ENCODE measurements at regions not wholly inside any gene's neighbourhood (a gene's known extent, or its start where the extent isn't known, plus 50 kb on each side); places are given as distances from the start of the nearest gene placed in this dataset.

DNA sequence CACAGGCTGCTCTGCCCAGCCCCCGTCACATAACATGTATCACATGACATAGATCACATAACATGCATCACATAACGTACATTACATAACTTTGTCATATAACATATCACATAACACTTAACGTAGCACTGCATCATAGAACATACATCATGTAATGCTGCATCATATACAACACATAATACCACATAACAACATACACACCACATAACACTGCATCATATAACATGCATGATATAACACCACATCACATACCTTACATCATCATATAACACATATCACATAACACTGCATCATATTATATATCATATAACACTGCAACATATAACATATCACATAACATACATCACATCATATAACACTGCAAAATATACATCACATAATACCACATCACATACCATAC lies 83.8 kb downstream of the AXIN2 start:
- no peak overlapping the region for H3K27ac ChIP-seq
- no peak for DNase-seq (ENCODE audit: low spot score)
- TF ChIP-seq, protein P1, sequence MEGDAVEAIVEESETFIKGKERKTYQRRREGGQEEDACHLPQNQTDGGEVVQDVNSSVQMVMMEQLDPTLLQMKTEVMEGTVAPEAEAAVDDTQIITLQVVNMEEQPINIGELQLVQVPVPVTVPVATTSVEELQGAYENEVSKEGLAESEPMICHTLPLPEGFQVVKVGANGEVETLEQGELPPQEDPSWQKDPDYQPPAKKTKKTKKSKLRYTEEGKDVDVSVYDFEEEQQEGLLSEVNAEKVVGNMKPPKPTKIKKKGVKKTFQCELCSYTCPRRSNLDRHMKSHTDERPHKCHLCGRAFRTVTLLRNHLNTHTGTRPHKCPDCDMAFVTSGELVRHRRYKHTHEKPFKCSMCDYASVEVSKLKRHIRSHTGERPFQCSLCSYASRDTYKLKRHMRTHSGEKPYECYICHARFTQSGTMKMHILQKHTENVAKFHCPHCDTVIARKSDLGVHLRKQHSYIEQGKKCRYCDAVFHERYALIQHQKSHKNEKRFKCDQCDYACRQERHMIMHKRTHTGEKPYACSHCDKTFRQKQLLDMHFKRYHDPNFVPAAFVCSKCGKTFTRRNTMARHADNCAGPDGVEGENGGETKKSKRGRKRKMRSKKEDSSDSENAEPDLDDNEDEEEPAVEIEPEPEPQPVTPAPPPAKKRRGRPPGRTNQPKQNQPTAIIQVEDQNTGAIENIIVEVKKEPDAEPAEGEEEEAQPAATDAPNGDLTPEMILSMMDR (conservative IDR thresholded peaks at IDR 0.05; ENCODE audit: low read depth) = no peak
- CTCF ChIA-PET = no interaction called here
- POLR2A ChIA-PET (ENCODE audit: low non-redundant PET) = no interaction called here

DNA sequence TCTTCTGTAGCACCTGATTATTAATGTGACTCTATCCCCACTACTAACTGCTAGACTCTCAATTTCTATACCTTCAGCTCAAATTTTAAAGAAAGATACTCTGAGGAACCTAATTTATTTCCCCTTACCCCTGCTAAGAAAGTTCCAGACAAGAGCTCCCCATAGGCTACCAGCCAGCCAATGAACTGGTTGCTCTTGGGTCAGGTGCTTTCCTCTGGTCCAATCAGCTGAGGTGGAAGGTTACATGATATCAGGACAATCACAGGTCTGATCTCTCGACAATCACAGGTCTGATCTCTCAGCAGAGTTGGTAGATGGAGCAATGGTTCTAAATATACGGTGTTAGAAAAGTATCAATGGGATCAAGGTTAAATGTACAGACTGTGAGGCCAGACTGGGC lies 86.8 kb downstream of the AXIN2 start:
- no peak overlapping the region for H3K27ac ChIP-seq
- no peak for DNase-seq (ENCODE audit: low spot score)
- ChIA-PET CTCF (no interaction called here), POLR2A (ENCODE audit: low non-redundant PET) (no interaction called here)
- TF ChIP-seq, protein P1 (conservative IDR thresholded peaks at IDR 0.05; ENCODE audit: low read depth) = no peak

DNA sequence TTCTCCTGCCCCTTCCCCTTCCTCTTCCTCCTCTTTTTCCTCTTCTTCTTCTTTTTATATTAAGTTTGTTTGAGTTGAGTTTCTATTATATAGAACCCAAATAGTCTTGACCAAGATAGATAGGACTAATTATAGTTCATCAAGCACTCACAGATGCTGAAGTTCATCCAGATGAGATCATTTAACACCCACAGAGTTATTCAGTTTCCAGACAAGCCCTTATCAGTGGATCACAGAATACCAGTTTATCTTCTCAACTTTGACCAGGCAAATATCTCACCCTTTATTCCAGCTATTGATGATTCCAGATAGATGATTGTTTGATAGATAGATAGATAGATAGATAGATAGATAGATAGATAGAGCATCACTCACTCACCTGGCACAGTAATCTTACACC lies 87.5 kb downstream of the AXIN2 start:
- H3K27ac ChIP-seq = no peak overlapping the region
- ChIA-PET POLR2A (ENCODE audit: low non-redundant PET) (no interaction called here), CTCF (no interaction called here)
- TF ChIP-seq, protein P1 (conservative IDR thresholded peaks at IDR 0.05; ENCODE audit: low read depth) = no peak
- no peak for DNase-seq (ENCODE audit: low spot score)

DNA sequence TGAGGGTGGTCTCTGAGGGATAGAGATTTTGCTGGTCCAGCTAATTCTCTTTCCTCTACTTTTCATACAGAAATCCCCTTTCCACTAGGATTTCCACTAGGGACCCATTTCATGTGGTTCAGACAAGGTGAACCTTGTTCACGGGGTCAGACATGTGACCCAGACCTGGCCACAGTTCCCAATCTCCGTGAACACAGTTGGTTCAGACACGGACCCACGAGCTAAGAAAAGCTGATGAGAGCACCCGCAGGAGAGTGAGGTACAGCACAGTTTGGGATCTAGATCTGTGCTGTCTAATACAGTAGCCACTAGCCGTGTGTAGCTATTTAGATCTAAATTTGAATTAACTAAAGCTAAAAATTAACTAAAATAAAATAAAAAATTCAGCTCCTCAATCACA lies 88.1 kb downstream of the AXIN2 start:
- ChIA-PET POLR2A (ENCODE audit: low non-redundant PET) (no interaction called here), CTCF (no interaction called here)
- TF ChIP-seq, protein P1 (conservative IDR thresholded peaks at IDR 0.05; ENCODE audit: low read depth) = no peak

DNA sequence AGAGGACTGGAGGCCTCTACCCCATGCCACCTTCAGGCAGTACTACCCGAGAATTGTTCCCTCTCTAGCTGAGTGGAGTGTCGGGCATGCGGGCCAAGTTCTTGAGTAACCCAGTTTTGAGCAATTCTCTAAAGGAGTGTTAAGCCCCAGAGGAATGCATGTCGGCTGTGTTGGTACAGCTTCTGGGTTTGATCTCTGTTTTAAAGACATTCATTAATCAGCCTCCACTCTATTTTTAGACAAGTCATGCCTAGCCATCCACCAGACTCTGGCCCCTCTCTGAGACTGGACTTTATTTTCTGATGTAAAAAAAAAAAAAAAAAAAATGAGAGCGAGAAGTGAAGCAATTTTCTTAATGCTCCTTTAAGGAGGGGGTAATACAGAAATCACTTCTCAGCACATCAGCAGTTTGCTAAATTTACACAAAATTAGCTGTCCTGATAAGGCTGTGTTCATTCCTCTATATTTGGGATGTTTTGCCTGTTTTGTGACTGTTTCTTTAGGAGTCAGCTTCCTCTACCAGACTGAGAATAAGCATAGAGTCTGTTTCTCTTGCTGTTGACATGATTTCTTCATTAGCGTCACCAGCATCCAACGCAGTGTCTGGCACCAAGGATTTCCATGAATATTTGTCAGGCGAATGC lies 88.7 kb downstream of the AXIN2 start:
- POLR2A ChIA-PET (ENCODE audit: low non-redundant PET) = no interaction called here
- no peak for DNase-seq (ENCODE audit: low spot score)
- CTCF ChIA-PET = interaction anchor here (0.6 kb wide), 2 partner anchors 170 to 1076 kb away, joined by 3 to 4 read pairs; no protein-coding TSS in a partner anchor
- no peak overlapping the region for H3K27ac ChIP-seq
- TF ChIP-seq, protein P1 (conservative IDR thresholded peaks at IDR 0.05; ENCODE audit: low read depth) = no peak

More for the DNA sequence above, 88.1 kb downstream of the AXIN2 start:
- H3K27ac ChIP-seq = no peak overlapping the region
- DNase-seq (ENCODE audit: low spot score) = no peak

DNA sequence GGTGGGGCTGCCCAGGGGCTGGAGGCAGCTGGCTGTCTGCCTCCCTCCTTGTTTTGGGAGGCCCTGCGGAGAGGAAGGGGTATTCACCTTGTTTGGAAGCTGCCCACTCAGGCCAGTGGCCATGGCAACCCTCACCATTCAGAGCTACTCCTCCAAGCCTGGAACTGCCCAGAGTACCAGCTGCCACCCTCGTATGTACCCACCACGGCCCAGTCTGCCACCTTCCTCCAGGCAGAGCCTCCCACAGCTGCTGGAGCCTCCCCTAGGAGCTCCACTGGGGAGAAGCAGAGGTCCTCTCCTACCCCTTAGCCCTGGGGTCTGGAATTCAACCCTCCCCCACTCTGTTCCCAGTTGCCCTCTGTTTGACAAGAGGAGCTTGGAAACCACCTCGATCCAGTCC lies 90.7 kb downstream of the AXIN2 start:
- TF ChIP-seq, protein P1 (conservative IDR thresholded peaks at IDR 0.05; ENCODE audit: low read depth) = no peak
- H3K27ac ChIP-seq = no peak overlapping the region
- no peak for DNase-seq (ENCODE audit: low spot score)
- POLR2A ChIA-PET (ENCODE audit: low non-redundant PET) = no interaction called here
- CTCF ChIA-PET = no interaction called here

All from RWPE1 (cell line).